Activated CD8-positive, alpha-beta T cell treated with anti-CD3 and anti-CD28 coated beads for 36 hours (primary cell): ENCODE measurements at regions not wholly inside any gene's neighbourhood (a gene's known extent, or its start where the extent isn't known, plus 50 kb on each side); places are given as distances from the start of the nearest gene placed in this dataset.

Experiments used
- ATAC-seq: fragments of 200-7000 bp; cut with Tn5 transposase; one replicate; pipeline ENCODE4 v1.10.0; 2021; ENCODE audit warnings: mild to moderate bottlenecking, moderate library complexity
- CTCF ChIA-PET: fragments of 350-600 bp; sonication (Branson Sonifier 250); formaldehyde crosslinking; loops from one replicate; lab custom pipeline; 2021; ENCODE audit warnings: antibody characterized with exemption; lab: Charles Lee
- POLR2A ChIA-PET: fragments of 350-600 bp; sonication (Branson Sonifier 250); formaldehyde crosslinking; loops from one replicate; lab custom pipeline; 2021; ENCODE audit warnings: antibody characterized with exemption; lab: Charles Lee
- DNase-seq: peaks from one replicate; pipeline ENCODE4 v3.0.0-alpha.2; 2020
- H3K27ac Mint-ChIP-seq: one replicate; pipeline ENCODE4 v1.8.0; 2021; ENCODE audit warnings: mild to moderate bottlenecking, mixed read lengths
- H3K27me3 Mint-ChIP-seq: one replicate; pipeline ENCODE4 v1.8.0; 2021; ENCODE audit warnings: mixed read lengths
- H3K36me3 Mint-ChIP-seq: one replicate; pipeline ENCODE4 v1.8.0; 2021; ENCODE audit warnings: low read depth, mixed read lengths
- H3K4me1 Mint-ChIP-seq: one replicate; pipeline ENCODE4 v1.8.0; 2021; ENCODE audit warnings: low read depth, mixed read lengths
- H3K4me3 Mint-ChIP-seq: one replicate; pipeline ENCODE4 v1.8.0; 2021; ENCODE audit warnings: mild to moderate bottlenecking, moderate library complexity, mixed read lengths
- H3K9me3 Mint-ChIP-seq: one replicate; pipeline ENCODE4 v1.8.0; 2021; ENCODE audit warnings: mixed read lengths
- CTCF ChIP-seq: fragments of 200-600 bp; IDR thresholded peaks from one replicate; pipeline ENCODE4 v1.8.0; 2022; ENCODE audit warnings: antibody characterized with exemption, mild to moderate bottlenecking
- intact Hi-C: fragments of 100-400 bp; cut with micrococcal nuclease; formaldehyde crosslinking; loops from one replicate; pipeline ENCODE4 v1.10.0; 2022

- POLR2A ChIA-PET: no interaction called here
- no peak overlapping the region for H3K27ac Mint-ChIP-seq
- H3K9me3 Mint-ChIP-seq: no peaks in the 10 kb centered on the region
- H3K4me3 Mint-ChIP-seq: no peak overlapping the region
- H3K27me3 Mint-ChIP-seq: no peaks in the 10 kb centered on the region
- TF ChIP-seq CTCF: no peak
- intact Hi-C loops: no loop called here
- CTCF ChIA-PET: no interaction called here
- no peaks in the 10 kb centered on the region for H3K36me3 Mint-ChIP-seq
- no peak for ATAC-seq
- no peaks in the 10 kb centered on the region for H3K4me1 Mint-ChIP-seq
- DNase-seq: no peak
Measured at GRCh38 chr5:114308017-114308416, 53.9 kb upstream of the KCNN2 start.

- H3K36me3 Mint-ChIP-seq: no peaks in the 10 kb centered on the region
- H3K4me3 Mint-ChIP-seq: no peak overlapping the region
- no peaks in the 10 kb centered on the region for H3K27me3 Mint-ChIP-seq
- no peak overlapping the region for H3K27ac Mint-ChIP-seq
- DNase-seq (no peak), ATAC-seq (no peak)
- no peaks in the 10 kb centered on the region for H3K4me1 Mint-ChIP-seq
- ChIA-PET POLR2A (no interaction called here), CTCF (no interaction called here)
- no peaks in the 10 kb centered on the region for H3K9me3 Mint-ChIP-seq
- intact Hi-C loops: no loop called here
- no peak for TF ChIP-seq CTCF
Measured at GRCh38 chr5:114308508-114308907, 53.4 kb upstream of the KCNN2 start.

GRCh38 chr5:114310666-114311065 is 51.2 kb upstream of the KCNN2 start:
- Mint-ChIP-seq H3K9me3 (no peaks in the 10 kb centered on the region), H3K27ac (no peak overlapping the region), H3K27me3 (no peaks in the 10 kb centered on the region), H3K36me3 (no peaks in the 10 kb centered on the region), H3K4me1 (no peaks in the 10 kb centered on the region), H3K4me3 (no peak overlapping the region)
- no peak for TF ChIP-seq CTCF
- no peak for ATAC-seq
- ChIA-PET CTCF (no interaction called here), POLR2A (no interaction called here)
- DNase-seq: no peak
- intact Hi-C loops: no loop called here

GRCh38 chr5:114311281-114311680 is 50.6 kb upstream of the KCNN2 start:
- no peaks in the 10 kb centered on the region for H3K9me3 Mint-ChIP-seq
- H3K36me3 Mint-ChIP-seq: no peaks in the 10 kb centered on the region
- no peak for TF ChIP-seq CTCF
- CTCF ChIA-PET: no interaction called here
- no peaks in the 10 kb centered on the region for H3K27me3 Mint-ChIP-seq
- H3K4me1 Mint-ChIP-seq: no peaks in the 10 kb centered on the region
- H3K4me3 Mint-ChIP-seq: no peak overlapping the region
- H3K27ac Mint-ChIP-seq: no peak overlapping the region
- POLR2A ChIA-PET: no interaction called here
- no peak for DNase-seq
- ATAC-seq: no peak
- intact Hi-C loops: no loop called here

GRCh38 chr5:114311968-114312367 is 49.9 kb upstream of the KCNN2 start:
- Mint-ChIP-seq H3K4me3 (no peak overlapping the region), H3K27me3 (no peaks in the 10 kb centered on the region), H3K9me3 (no peaks in the 10 kb centered on the region), H3K4me1 (no peaks in the 10 kb centered on the region), H3K36me3 (no peaks in the 10 kb centered on the region), H3K27ac (no peak overlapping the region)
- CTCF ChIA-PET: no interaction called here
- intact Hi-C loops: no loop called here
- DNase-seq: no peak
- ATAC-seq: no peak
- TF ChIP-seq CTCF: no peak
- POLR2A ChIA-PET: no interaction called here
